H1 (cell line): ENCODE measurements at regions not wholly inside any gene's neighbourhood (a gene's known extent, or its start where the extent isn't known, plus 50 kb on each side); places are given as distances from the start of the nearest gene placed in this dataset.
"Not testable (repeated sequence)": the region's sequence is repeated elsewhere in the genome, so short reads cannot be mapped to it uniquely, and the experiment has no call there.

ENCODE experiments used
- CTCF ChIA-PET: fragments of 300-600 bp; sonication (Branson Sonifier 250); formaldehyde crosslinking; loops from one replicate; lab custom pipeline; 2021; ENCODE audit not compliant: partially characterized antibody; lab: Charles Lee
- POLR2A ChIA-PET: fragments of 300-600 bp; sonication (Branson Sonifier 250); formaldehyde crosslinking; loops from one replicate; lab custom pipeline; 2021; ENCODE audit warnings: inconsistent platforms; ENCODE audit not compliant: partially characterized antibody; lab: Charles Lee
- DNase-seq, 2 experiments: peaks; one replicate each; pipeline versions ENCODE4 v3.0.0 to v3.0.0-alpha.2; 2010 to 2022; ENCODE audit warnings: low spot score in 2 of 2, low read depth in 1 of 2, mixed read lengths in 1 of 2
- FAIRE-seq: peaks from 2 replicates; lab custom pipeline; 2011; peaks lifted over from hg19 to GRCh38; lab: Jason Lieb, UNC
- H2AFZ ChIP-seq: 2 replicates; pipeline ENCODE4 v1.8.1; 2012; ENCODE audit warnings: low read length, inconsistent platforms
- H2AK5ac ChIP-seq: 2 replicates; pipeline ENCODE4 v1.6.1; 2013; ENCODE audit warnings: low read depth, low read length
- H2BK120ac ChIP-seq: replicated peaks from 2 replicates; pipeline ENCODE3; 2013; ENCODE audit warnings: low read depth, low read length, inconsistent platforms
- H2BK12ac ChIP-seq: 2 replicates; pipeline ENCODE4 v1.6.1; 2013; ENCODE audit warnings: low read depth, low read length
- H2BK15ac ChIP-seq: 2 replicates; pipeline ENCODE4 v1.6.1; 2013; ENCODE audit warnings: low read length
- H2BK20ac ChIP-seq: 2 replicates; pipeline ENCODE4 v1.6.1; 2013; ENCODE audit warnings: low read length
- H2BK5ac ChIP-seq: 2 replicates; pipeline ENCODE4 v1.6.1; 2013; ENCODE audit warnings: low read depth, low read length
- H3K14ac ChIP-seq: 2 replicates; pipeline ENCODE4 v1.6.1; 2013; ENCODE audit warnings: inconsistent platforms; ENCODE audit not compliant: insufficient read length
- H3K18ac ChIP-seq: 2 replicates; pipeline ENCODE4 v1.6.1; 2013; ENCODE audit warnings: low read length; ENCODE audit errors: extremely low read depth
- H3K23ac ChIP-seq: 2 replicates; pipeline ENCODE4 v1.6.1; 2013; ENCODE audit warnings: inconsistent platforms; ENCODE audit not compliant: insufficient read length
- H3K23me2 ChIP-seq: 2 replicates; pipeline ENCODE4 v1.6.1; 2013; ENCODE audit warnings: low read depth, low read length
- H3K27ac ChIP-seq: 2 replicates; pipeline ENCODE4 v1.6.1; 2011; ENCODE audit warnings: low read depth, low read length, inconsistent platforms
- H3K27me3 ChIP-seq, 4 experiments: replicated peaks in 1 of 4; 1 replicate in 1 of 4; 2 replicates in 3 of 4; pipeline versions ENCODE4 v1.6.1 to v1.8.1; 2011 to 2013; ENCODE audit warnings: low read length in 3 of 4, mild to moderate bottlenecking in 3 of 4, inconsistent platforms in 2 of 4, mixed read lengths in 2 of 4, moderate library complexity in 1 of 4; ENCODE audit not compliant: control insufficient read depth in 3 of 4, insufficient read depth in 3 of 4; ENCODE audit errors: extremely low read depth in 1 of 4
- H3K36me3 ChIP-seq, 4 experiments: 2 replicates each; pipeline versions ENCODE4 v1.6.1 to v1.8.1; 2011 to 2013; ENCODE audit warnings: mild to moderate bottlenecking in 4 of 4, low read length in 3 of 4, moderate library complexity in 2 of 4, control low read depth in 1 of 4, inconsistent platforms in 1 of 4; ENCODE audit not compliant: insufficient read depth in 4 of 4, control insufficient read depth in 2 of 4
- H3K4ac ChIP-seq: replicated peaks from 2 replicates; pipeline ENCODE3; 2013; ENCODE audit warnings: low read length, low read depth, mixed read lengths, inconsistent platforms; ENCODE audit not compliant: insufficient read length
- H3K4me1 ChIP-seq, 4 experiments: replicated peaks in 1 of 4; 1 replicate in 1 of 4; 2 replicates in 3 of 4; pipeline versions ENCODE4 v1.6.1 to v1.8.1; 2011 to 2013; ENCODE audit warnings: low read length in 3 of 4, inconsistent platforms in 2 of 4, mixed read lengths in 1 of 4; ENCODE audit not compliant: insufficient read depth in 4 of 4, control insufficient read depth in 3 of 4
- H3K4me2 ChIP-seq, 2 experiments: 2 replicates each; pipeline versions ENCODE4 v1.6.1 to v1.8.1; 2011 to 2013; ENCODE audit warnings: low read depth in 2 of 2, low read length in 2 of 2, control low read depth in 1 of 2, inconsistent platforms in 1 of 2, mild to moderate bottlenecking in 1 of 2; ENCODE audit not compliant: insufficient read depth in 1 of 2
- H3K4me3 ChIP-seq, 4 experiments: fragments of 200-600, 300-600 bp in 1 of 4; sonication (generic), shearing (Covaris generic), sonication (Bioruptor Twin) in 1 of 4; 2 replicates each; pipeline versions ENCODE4 v1.5.1 to v1.8.1; 2011 to 2016; ENCODE audit warnings: low read length in 4 of 4, low read depth in 3 of 4, control low read depth in 2 of 4, inconsistent platforms in 2 of 4, mild to moderate bottlenecking in 2 of 4, mixed read lengths in 1 of 4, moderate library complexity in 1 of 4; ENCODE audit not compliant: insufficient read depth in 2 of 4; ENCODE audit errors: extremely low read depth in 1 of 4
- H3K56ac ChIP-seq: replicated peaks from 2 replicates; pipeline ENCODE3; 2013; ENCODE audit warnings: low read depth, mild to moderate bottlenecking, mixed read lengths, low read length, inconsistent platforms; ENCODE audit not compliant: insufficient read length
- H3K79me1 ChIP-seq: 2 replicates; pipeline ENCODE4 v1.6.1; 2013; ENCODE audit warnings: low read depth, low read length, control low read depth
- H3K79me2 ChIP-seq, 2 experiments: 2 replicates each; pipeline versions ENCODE4 v1.6.1 to v1.8.1; 2012 to 2013; ENCODE audit warnings: low read length in 2 of 2, mild to moderate bottlenecking in 2 of 2, inconsistent platforms in 1 of 2; ENCODE audit not compliant: insufficient read depth in 2 of 2, control insufficient read depth in 1 of 2
- H3K9ac ChIP-seq, 4 experiments: replicated peaks in 1 of 4; 1 replicate in 1 of 4; 2 replicates in 3 of 4; pipeline versions ENCODE4 v1.6.1 to v1.8.1; 2011 to 2013; ENCODE audit warnings: low read depth in 3 of 4, low read length in 3 of 4, control low read depth in 2 of 4, mild to moderate bottlenecking in 2 of 4, moderate library complexity in 2 of 4, inconsistent platforms in 1 of 4; ENCODE audit errors: extremely low read depth in 1 of 4
- H3K9me3 ChIP-seq, 2 experiments: 2 replicates each; pipeline versions ENCODE4 v1.6.1 to v1.8.1; 2012 to 2013; ENCODE audit warnings: mild to moderate bottlenecking in 2 of 2, moderate library complexity in 2 of 2, control low read depth in 1 of 2, inconsistent platforms in 1 of 2, low read depth in 1 of 2, low read length in 1 of 2, mixed read lengths in 1 of 2; ENCODE audit not compliant: insufficient read depth in 2 of 2
- H4K20me1 ChIP-seq, 2 experiments: replicated peaks in 1 of 2; 2 replicates each; pipeline versions ENCODE3 to v1.8.1; 2011 to 2013; ENCODE audit warnings: inconsistent platforms in 2 of 2, low read length in 2 of 2, mild to moderate bottlenecking in 1 of 2; ENCODE audit not compliant: insufficient read depth in 2 of 2, control insufficient read depth in 1 of 2
- H4K5ac ChIP-seq: 2 replicates; pipeline ENCODE4 v1.6.1; 2013; ENCODE audit warnings: low read length, low read depth, mixed read lengths, inconsistent platforms; ENCODE audit not compliant: insufficient read length
- H4K8ac ChIP-seq: 2 replicates; pipeline ENCODE4 v1.8.0; 2013; ENCODE audit warnings: mild to moderate bottlenecking, moderate library complexity, low read length, inconsistent platforms; ENCODE audit not compliant: insufficient read depth; ENCODE audit errors: extremely low read depth
- H4K91ac ChIP-seq: replicated peaks from 2 replicates; pipeline ENCODE3; 2013; ENCODE audit warnings: low read length, mixed read lengths, inconsistent platforms; ENCODE audit not compliant: insufficient read length
- WGBS, 2 experiments: shearing (Covaris generic) in 1 of 2; methylation state at CpG; one replicate each; pipeline versions ENCODE4 v1.1.6 to v1.1.7; 2013 to 2015; ENCODE audit warnings: low lambda C conversion rate in 2 of 2, mixed read lengths in 2 of 2, inconsistent platforms in 1 of 2, low coverage in 1 of 2, missing lambda C conversion rate in 1 of 2; ENCODE audit not compliant: insufficient replicate concordance in 2 of 2, insufficient coverage in 1 of 2, insufficient read length in 1 of 2; ENCODE audit errors: extremely low coverage in 1 of 2, missing lambda C conversion rate in 1 of 2; 5-methylcytosine and 5-hydroxymethylcytosine counted together

GRCh38 chr12:94817201-94817600 is 166.8 kb upstream of the TMCC3 start:
- H2AK5ac ChIP-seq, H3K4me3 ChIP-seq, H3K4me2 ChIP-seq, H3K14ac ChIP-seq, H3K79me1 ChIP-seq, FAIRE-seq, H2BK5ac ChIP-seq, H2AFZ ChIP-seq, H2BK15ac ChIP-seq, H3K18ac ChIP-seq, H3K23ac ChIP-seq, H3K36me3 ChIP-seq, H3K4me1 ChIP-seq, H2BK12ac ChIP-seq, H3K9ac ChIP-seq, H3K27me3 ChIP-seq, H4K5ac ChIP-seq, H3K4ac ChIP-seq, H3K79me2 ChIP-seq, H4K20me1 ChIP-seq, DNase-seq, H2BK120ac ChIP-seq, H3K56ac ChIP-seq, H2BK20ac ChIP-seq, H3K27ac ChIP-seq, H3K23me2 ChIP-seq, H4K8ac ChIP-seq, H4K91ac ChIP-seq: not testable (repeated sequence)
- ChIA-PET POLR2A (interaction anchor here (0.8 kb wide), 1 partner anchor 16 kb away, joined by 3 read pairs; no protein-coding TSS in a partner anchor), CTCF (interaction anchor here (1.1 to 1.5 kb wide), 3 partner anchors 54 to 271 kb away, joined by 3 to 9 read pairs (median 6); no protein-coding TSS in a partner anchor)
- peaks cover 8 to 22% of the 10 kb centered on the region in 2 experiments; a peak in 3 of 4 replicates for H3K9me3 ChIP-seq
- WGBS, 2 experiments: 94% methylated on average over 15 of the region's 15 CpGs; no CpG with 5 or more reads in 1 of the 2 experiments

DNA sequence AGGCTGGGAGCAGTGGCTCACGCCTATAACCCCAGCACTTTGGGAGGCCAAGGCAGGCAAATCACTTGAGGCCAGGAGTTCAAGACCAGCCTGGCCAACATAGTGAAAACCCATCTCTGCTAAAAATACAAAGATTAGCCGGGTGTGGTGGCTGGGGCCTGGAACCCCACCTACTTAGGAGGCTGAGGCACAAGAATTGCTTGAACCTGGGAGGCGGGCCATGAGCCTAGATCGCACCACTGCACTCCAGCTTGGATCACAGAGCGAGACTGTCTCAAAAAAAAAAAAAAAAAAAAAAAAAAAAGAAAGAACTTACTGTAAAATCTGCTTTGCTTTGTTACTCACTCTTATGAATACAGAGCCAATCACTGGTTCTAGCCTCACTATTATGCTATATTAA is 166.4 kb upstream of the TMCC3 start:
- H3K4me2 ChIP-seq, H3K23ac ChIP-seq, H3K9ac ChIP-seq, H3K4me3 ChIP-seq, H3K4me1 ChIP-seq, H3K18ac ChIP-seq, H3K79me1 ChIP-seq, H3K36me3 ChIP-seq, DNase-seq, H3K27me3 ChIP-seq, H2AFZ ChIP-seq, FAIRE-seq, H3K56ac ChIP-seq, H4K5ac ChIP-seq, H3K23me2 ChIP-seq, H2BK120ac ChIP-seq, H4K8ac ChIP-seq, H2BK15ac ChIP-seq, H2BK20ac ChIP-seq, H4K91ac ChIP-seq, H3K79me2 ChIP-seq, H2AK5ac ChIP-seq, H2BK12ac ChIP-seq, H3K4ac ChIP-seq, H3K14ac ChIP-seq, H2BK5ac ChIP-seq, H4K20me1 ChIP-seq, H3K27ac ChIP-seq: not testable (repeated sequence)
- ChIA-PET POLR2A (interaction anchor here (0.8 to 1.5 kb wide), 3 partner anchors 14 to 57 kb away, joined by 3 read pairs; no protein-coding TSS in a partner anchor), CTCF (interaction anchor here (1.3 to 1.4 kb wide), 2 partner anchors 56 to 59 kb away, joined by 4 to 9 read pairs; no protein-coding TSS in a partner anchor)
- H3K9me3 ChIP-seq: peaks cover 12 to 27% of the 10 kb centered on the region in 2 experiments; a peak in 3 of 4 replicates
- 70% methylated on average over 5 of the region's 5 CpGs; no CpG with 5 or more reads in 1 of the 2 experiments for WGBS, 2 experiments
